ENCODE measurements at regions not wholly inside any gene's neighbourhood (a gene's known extent, or its start where the extent isn't known, plus 50 kb on each side); places are given as distances from the start of the nearest gene placed in this dataset.
"Not testable (repeated sequence)": the region's sequence is repeated elsewhere in the genome, so short reads cannot be mapped to it uniquely, and the experiment has no call there.

DNA sequence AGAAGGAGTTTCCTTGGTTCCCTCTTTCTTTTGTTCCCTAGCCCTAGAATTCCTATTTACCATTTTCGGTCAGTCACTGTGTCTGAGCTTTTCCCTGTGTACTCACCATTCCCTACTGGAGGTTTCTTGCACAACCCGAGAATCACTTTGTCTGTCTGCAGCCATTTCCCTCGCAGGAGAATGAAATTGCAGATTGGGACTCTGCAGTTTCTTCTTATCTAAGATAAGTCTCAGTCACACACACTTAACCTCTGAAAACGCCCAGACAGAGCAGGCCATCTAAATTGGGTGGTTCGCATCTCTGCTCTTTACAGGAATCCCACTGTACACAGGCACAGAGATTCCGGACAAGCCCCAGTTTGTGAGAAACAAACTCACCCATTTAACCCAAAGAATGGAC lies 58.6 kb upstream of the CNTNAP2 start:
- Mint-ChIP-seq H3K36me3 (ENCODE audit: low read depth) (no peaks in the 10 kb centered on the region), H3K4me3 (no peak overlapping the region), H3K4me1 (ENCODE audit: low read depth) (no peaks in the 10 kb centered on the region), H3K27ac (no peak overlapping the region), H3K9me3 (peaks cover 10% of the 10 kb centered on the region), H3K27me3 (no peaks in the 10 kb centered on the region)
- no peak for DNase-seq

DNA sequence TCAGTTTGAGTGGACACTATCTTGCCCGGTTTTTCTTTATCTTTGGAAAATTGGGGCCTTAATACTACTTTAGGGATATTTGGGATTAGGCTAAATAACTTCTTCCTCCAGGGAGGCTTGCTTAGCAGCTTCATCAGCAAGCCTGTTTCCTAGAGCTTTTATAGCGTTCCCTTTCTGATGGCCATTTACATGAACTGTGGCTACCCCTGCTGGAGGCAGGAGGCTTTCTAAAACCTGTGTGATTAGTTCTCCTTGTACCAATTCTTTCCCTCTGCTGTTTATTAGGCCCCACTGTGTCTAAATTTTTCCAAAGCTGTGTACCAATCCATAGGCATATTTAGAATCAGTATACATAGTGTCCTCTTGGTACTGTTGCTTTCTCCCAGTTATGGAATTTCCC lies 61.7 kb upstream of the CNTNAP2 start:
- H3K9me3 Mint-ChIP-seq = peaks cover 10% of the 10 kb centered on the region
- no peaks in the 10 kb centered on the region for H3K36me3 Mint-ChIP-seq (ENCODE audit: low read depth)
- no peak overlapping the region for H3K27ac Mint-ChIP-seq
- no peaks in the 10 kb centered on the region for H3K27me3 Mint-ChIP-seq
- no peaks in the 10 kb centered on the region for H3K4me1 Mint-ChIP-seq (ENCODE audit: low read depth)
- no peak for DNase-seq
- no peak overlapping the region for H3K4me3 Mint-ChIP-seq

- Mint-ChIP-seq H3K9me3 (peaks cover 10% of the 10 kb centered on the region), H3K4me1 (ENCODE audit: low read depth) (no peaks in the 10 kb centered on the region), H3K4me3 (no peak overlapping the region), H3K27ac (no peak overlapping the region), H3K36me3 (ENCODE audit: low read depth) (no peaks in the 10 kb centered on the region), H3K27me3 (no peaks in the 10 kb centered on the region)
- DNase-seq = no peak
These were observed 63.1 kb upstream of the CNTNAP2 start for GRCh38 chr7:146053492-146053891.

DNA sequence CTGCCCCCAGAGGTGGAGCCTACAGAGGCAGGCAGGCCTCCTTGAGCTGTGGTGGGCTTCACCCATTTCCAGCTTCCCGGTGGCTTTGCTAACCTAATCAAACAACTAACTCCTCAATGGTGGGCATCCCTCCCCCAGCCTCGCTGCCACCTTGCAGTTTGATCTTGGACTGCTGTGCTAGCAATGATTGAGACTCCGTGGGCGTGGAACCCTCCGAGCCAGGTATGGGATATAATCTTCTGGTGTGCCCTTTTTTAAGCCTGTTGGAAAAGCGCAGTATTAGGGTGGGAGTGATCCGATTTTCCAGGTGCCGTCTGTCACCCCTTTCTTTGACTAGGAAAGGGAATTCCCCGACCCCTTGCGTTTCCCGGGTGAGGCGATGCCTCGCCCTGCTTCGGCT lies 73.3 kb upstream of the CNTNAP2 start:
- not testable (repeated sequence) for H3K27me3 Mint-ChIP-seq; H3K4me3 Mint-ChIP-seq; H3K4me1 Mint-ChIP-seq (ENCODE audit: low read depth); H3K27ac Mint-ChIP-seq; H3K36me3 Mint-ChIP-seq (ENCODE audit: low read depth); H3K9me3 Mint-ChIP-seq; DNase-seq

DNA sequence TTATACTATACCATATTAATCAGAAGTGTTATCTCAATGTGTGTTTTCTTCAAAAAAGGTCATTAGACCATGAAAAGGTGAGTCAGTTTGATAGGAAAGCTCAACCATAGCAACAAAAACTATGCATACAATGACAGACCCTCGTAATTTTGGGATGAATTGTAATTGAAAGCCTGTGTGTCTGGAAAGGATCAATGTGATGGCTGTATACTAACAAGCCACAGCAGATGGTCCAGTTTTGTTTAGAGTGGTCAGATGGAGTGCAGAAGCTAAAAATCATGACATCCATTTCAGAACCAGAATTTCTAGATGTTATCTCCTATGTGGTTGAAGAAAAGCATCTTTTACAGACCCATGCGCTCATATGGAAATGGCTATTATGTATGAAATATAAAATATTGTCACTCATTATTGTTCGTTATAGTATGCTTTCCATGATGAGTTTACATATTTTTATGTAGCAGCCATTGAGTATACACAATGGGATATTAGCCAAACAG lies 88.3 kb upstream of the CNTNAP2 start:
- Mint-ChIP-seq H3K27ac (no peak overlapping the region), H3K4me1 (ENCODE audit: low read depth) (no peaks in the 10 kb centered on the region), H3K27me3 (no peaks in the 10 kb centered on the region), H3K4me3 (no peak overlapping the region), H3K9me3 (peaks cover 8% of the 10 kb centered on the region), H3K36me3 (ENCODE audit: low read depth) (no peaks in the 10 kb centered on the region)
- DNase-seq = no peak

GRCh38 chr7:146027243-146027642 lies 89.4 kb upstream of the CNTNAP2 start:
- DNase-seq = no peak
- peaks cover 8% of the 10 kb centered on the region for H3K9me3 Mint-ChIP-seq
- H3K36me3 Mint-ChIP-seq (ENCODE audit: low read depth) = no peaks in the 10 kb centered on the region
- no peak overlapping the region for H3K27ac Mint-ChIP-seq
- no peak overlapping the region for H3K4me3 Mint-ChIP-seq
- H3K27me3 Mint-ChIP-seq = no peaks in the 10 kb centered on the region
- no peaks in the 10 kb centered on the region for H3K4me1 Mint-ChIP-seq (ENCODE audit: low read depth)

DNA sequence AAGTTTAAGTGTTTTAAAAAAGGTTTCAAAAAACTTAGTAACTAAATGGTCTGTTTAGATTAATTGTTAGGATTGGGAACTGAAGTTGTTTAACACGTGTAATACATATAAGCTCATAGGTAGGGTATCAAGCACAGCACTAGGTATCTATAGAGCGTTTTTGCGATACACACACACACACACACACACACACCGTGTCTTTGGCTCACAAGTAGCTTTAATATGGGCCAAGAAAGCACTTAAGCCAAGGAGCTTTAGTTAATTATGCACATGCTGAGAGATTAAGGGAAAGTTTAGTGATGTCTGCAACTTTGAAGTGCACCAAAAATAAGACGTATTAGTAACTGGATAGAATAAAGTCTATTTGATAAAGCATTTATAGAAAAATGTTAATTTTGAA lies 93.8 kb upstream of the CNTNAP2 start:
- Mint-ChIP-seq H3K4me1 (ENCODE audit: low read depth) (no peaks in the 10 kb centered on the region), H3K27ac (no peak overlapping the region), H3K36me3 (ENCODE audit: low read depth) (no peaks in the 10 kb centered on the region), H3K4me3 (no peak overlapping the region), H3K27me3 (no peaks in the 10 kb centered on the region), H3K9me3 (peaks cover 8% of the 10 kb centered on the region)
- no peak for DNase-seq

DNA sequence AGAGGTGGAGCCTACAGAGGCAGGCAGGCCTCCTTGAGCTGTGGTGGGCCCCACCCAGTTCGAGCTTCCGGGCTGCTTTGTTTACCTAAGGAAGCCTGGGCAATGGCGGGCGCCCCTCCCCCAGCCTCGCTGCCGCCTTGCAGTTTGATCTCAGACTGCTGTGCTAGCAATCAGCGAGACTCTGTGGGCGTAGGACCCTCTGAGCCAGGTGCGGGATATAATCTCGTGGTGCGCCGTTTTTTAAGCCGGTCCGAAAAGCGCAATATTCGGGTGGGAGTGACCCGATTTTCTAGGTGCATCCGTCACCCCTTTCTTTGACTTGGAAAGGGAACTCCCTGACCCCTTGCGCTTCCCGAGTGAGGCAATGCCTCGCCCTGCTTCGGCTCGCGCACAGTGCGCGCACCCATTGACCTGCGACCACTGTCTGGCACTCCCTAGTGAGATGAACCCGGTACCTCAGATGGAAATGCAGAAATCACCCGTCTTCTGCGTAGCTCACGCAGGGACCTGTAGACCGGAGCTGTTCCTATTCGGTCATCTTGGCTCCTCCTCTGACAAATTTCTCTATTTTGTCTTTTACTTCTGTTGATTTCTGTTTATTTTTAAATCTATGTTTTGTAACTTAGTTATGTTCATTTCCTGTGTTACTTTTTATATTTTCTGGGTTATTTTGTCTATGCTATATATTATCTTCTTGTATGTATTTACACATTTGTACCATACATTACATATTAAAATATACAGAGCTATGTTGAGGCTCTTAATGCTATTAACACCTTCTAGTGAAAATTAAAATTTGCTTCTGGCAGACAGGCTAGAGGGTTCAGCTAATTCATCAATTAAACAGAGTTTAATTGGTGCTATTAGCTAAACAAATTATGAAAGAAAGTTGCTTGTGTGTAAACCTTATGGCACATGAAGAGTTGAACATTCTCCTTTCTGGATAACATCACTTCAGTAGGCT lies 97.3 kb upstream of the CNTNAP2 start:
- H3K36me3 Mint-ChIP-seq (ENCODE audit: low read depth); DNase-seq; H3K4me3 Mint-ChIP-seq; H3K4me1 Mint-ChIP-seq (ENCODE audit: low read depth); H3K9me3 Mint-ChIP-seq; H3K27ac Mint-ChIP-seq; H3K27me3 Mint-ChIP-seq: not testable (repeated sequence)

- not testable (repeated sequence) for H3K4me3 Mint-ChIP-seq
These were observed 99.2 kb upstream of the CNTNAP2 start for GRCh38 chr7:146017366-146017765.

DNA sequence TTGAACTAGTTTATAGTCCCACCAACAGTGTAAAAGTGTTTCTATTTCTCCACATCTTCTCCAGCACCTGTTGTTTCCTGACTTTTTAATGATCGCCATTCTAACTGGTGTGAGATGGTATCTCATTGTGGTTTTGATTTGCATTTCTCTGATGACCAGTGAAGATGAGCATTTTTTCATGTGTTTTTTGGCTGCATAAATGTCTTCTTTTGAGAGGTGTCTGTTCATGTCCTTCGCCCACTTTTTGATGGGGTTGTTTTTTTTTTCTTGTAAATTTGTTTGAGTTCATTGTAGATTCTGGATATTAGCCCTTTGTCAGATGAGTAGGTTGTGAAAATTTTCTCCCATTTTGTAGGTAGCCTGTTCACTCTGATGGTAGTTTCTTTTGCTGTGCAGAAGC lies 102.4 kb upstream of the CNTNAP2 start:
- not testable (repeated sequence) for H3K4me1 Mint-ChIP-seq (ENCODE audit: low read depth); H3K27me3 Mint-ChIP-seq; H3K27ac Mint-ChIP-seq; H3K9me3 Mint-ChIP-seq; H3K36me3 Mint-ChIP-seq (ENCODE audit: low read depth); H3K4me3 Mint-ChIP-seq; DNase-seq

More at GRCh38 chr7:146017366-146017765, 99.2 kb upstream of the CNTNAP2 start:
- not testable (repeated sequence) for H3K4me1 Mint-ChIP-seq (ENCODE audit: low read depth); H3K9me3 Mint-ChIP-seq; H3K36me3 Mint-ChIP-seq (ENCODE audit: low read depth); H3K27me3 Mint-ChIP-seq; H3K27ac Mint-ChIP-seq; DNase-seq

GRCh38 chr7:146008293-146008692 lies 108.3 kb upstream of the CNTNAP2 start:
- H3K4me3 Mint-ChIP-seq = no peak overlapping the region
- H3K4me1 Mint-ChIP-seq (ENCODE audit: low read depth) = no peaks in the 10 kb centered on the region
- no peak overlapping the region for H3K27ac Mint-ChIP-seq
- H3K36me3 Mint-ChIP-seq (ENCODE audit: low read depth) = no peaks in the 10 kb centered on the region
- peaks cover 7% of the 10 kb centered on the region for H3K9me3 Mint-ChIP-seq
- H3K27me3 Mint-ChIP-seq = no peaks in the 10 kb centered on the region
- DNase-seq = no peak

- no peak overlapping the region for H3K27ac Mint-ChIP-seq
- H3K27me3 Mint-ChIP-seq = no peaks in the 10 kb centered on the region
- H3K36me3 Mint-ChIP-seq (ENCODE audit: low read depth) = no peaks in the 10 kb centered on the region
- H3K4me3 Mint-ChIP-seq = no peak overlapping the region
- H3K9me3 Mint-ChIP-seq = no peaks in the 10 kb centered on the region
- DNase-seq = no peak
- H3K4me1 Mint-ChIP-seq (ENCODE audit: low read depth) = no peaks in the 10 kb centered on the region
These were observed 111.8 kb upstream of the CNTNAP2 start for GRCh38 chr7:146004805-146005204.

- no peak for DNase-seq
- Mint-ChIP-seq H3K36me3 (ENCODE audit: low read depth) (no peaks in the 10 kb centered on the region), H3K9me3 (no peaks in the 10 kb centered on the region), H3K4me1 (ENCODE audit: low read depth) (no peaks in the 10 kb centered on the region), H3K4me3 (no peak overlapping the region), H3K27me3 (no peaks in the 10 kb centered on the region), H3K27ac (no peak overlapping the region)
These were observed 114.0 kb upstream of the CNTNAP2 start for GRCh38 chr7:146002431-146003078.

DNA sequence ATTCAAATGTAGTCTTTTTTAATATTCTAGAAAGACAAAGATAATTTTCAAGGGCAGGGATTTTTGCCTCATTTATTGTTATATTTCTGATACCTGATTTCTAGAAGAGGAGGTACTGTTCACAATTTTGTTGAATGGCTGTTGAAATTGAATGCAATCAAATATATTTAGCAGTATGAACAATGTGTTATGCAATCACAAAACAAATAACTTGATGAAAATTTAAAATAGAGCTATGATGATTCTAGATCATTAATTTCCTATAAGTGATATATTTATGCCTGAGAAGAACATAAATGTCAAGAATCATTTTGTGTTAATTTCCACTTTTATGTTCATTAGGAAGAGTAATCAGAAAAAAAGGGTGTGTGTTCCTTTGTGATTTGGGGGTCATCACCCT lies 114.6 kb upstream of the CNTNAP2 start:
- Mint-ChIP-seq H3K9me3 (no peaks in the 10 kb centered on the region), H3K36me3 (ENCODE audit: low read depth) (no peaks in the 10 kb centered on the region), H3K27me3 (no peaks in the 10 kb centered on the region), H3K27ac (no peak overlapping the region), H3K4me1 (ENCODE audit: low read depth) (no peaks in the 10 kb centered on the region), H3K4me3 (no peak overlapping the region)
- no peak for DNase-seq

DNA sequence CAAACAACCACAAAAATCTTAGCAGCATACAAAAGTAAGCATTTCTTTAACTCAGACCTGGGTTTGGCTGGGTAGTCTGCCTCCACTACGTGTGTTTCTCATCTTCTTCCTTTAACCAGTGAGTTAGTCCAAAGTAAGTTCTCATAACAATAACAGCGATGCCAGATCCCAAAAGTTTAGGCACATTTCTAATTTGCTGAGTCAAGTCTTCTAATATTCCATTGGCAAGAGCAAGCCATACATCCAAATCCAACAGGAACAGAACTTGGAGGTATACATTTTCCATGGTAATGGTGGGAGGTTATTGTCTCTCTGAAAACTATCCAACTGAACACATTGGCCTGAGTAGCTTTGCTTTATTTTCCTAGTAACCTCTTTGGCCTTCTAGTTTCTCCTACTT lies 115.7 kb upstream of the CNTNAP2 start:
- Mint-ChIP-seq H3K9me3 (no peaks in the 10 kb centered on the region), H3K27me3 (no peaks in the 10 kb centered on the region), H3K36me3 (ENCODE audit: low read depth) (no peaks in the 10 kb centered on the region), H3K4me1 (ENCODE audit: low read depth) (no peaks in the 10 kb centered on the region), H3K27ac (no peak overlapping the region), H3K4me3 (no peak overlapping the region)
- no peak for DNase-seq

Data from activated T-cell treated with anti-CD3 and anti-CD28 coated beads, Interleukin-2, amount 50 U/mL, for 24 hours (primary cell).